H9 (cell line): ENCODE measurements at regions not wholly inside any gene's neighbourhood (a gene's known extent, or its start where the extent isn't known, plus 50 kb on each side); places are given as distances from the start of the nearest gene placed in this dataset.

ENCODE experiments used
- DNase-seq: peaks from one replicate; pipeline ENCODE4 v3.0.0-alpha.2; 2017
- H2AFZ ChIP-seq: one replicate; pipeline ENCODE4 v1.6.1; 2013; ENCODE audit warnings: mild to moderate bottlenecking, low read length, control low read depth, moderate library complexity
- H2AK5ac ChIP-seq: 2 replicates; pipeline ENCODE4 v1.6.1; 2013; ENCODE audit warnings: low read length, control low read depth, mixed read lengths; ENCODE audit not compliant: insufficient read length
- H2BK120ac ChIP-seq: one replicate; pipeline ENCODE4 v1.6.1; 2013; ENCODE audit warnings: low read depth, mild to moderate bottlenecking, low read length, control low read depth, inconsistent platforms; ENCODE audit not compliant: poor library complexity, severe bottlenecking
- H2BK12ac ChIP-seq: 2 replicates; pipeline ENCODE4 v1.6.1; 2013; ENCODE audit warnings: low read length, control low read depth, mixed read lengths, low read depth; ENCODE audit not compliant: insufficient read length
- H2BK15ac ChIP-seq: 2 replicates; pipeline ENCODE4 v1.6.1; 2013; ENCODE audit warnings: low read depth, low read length, control low read depth
- H2BK20ac ChIP-seq: one replicate; pipeline ENCODE4 v1.6.1; 2013; ENCODE audit warnings: low read depth, mild to moderate bottlenecking, low read length, control low read depth, inconsistent platforms; ENCODE audit not compliant: poor library complexity, severe bottlenecking
- H2BK5ac ChIP-seq: 2 replicates; pipeline ENCODE4 v1.6.1; 2013; ENCODE audit warnings: low read length, control low read depth, mixed read lengths; ENCODE audit not compliant: insufficient read length
- H3K14ac ChIP-seq: 2 replicates; pipeline ENCODE4 v1.6.1; 2013; ENCODE audit warnings: low read length, control low read depth; ENCODE audit not compliant: insufficient read depth
- H3K18ac ChIP-seq: 2 replicates; pipeline ENCODE4 v1.6.1; 2013; ENCODE audit warnings: low read depth, mild to moderate bottlenecking, mixed read lengths, low read length, control low read depth; ENCODE audit not compliant: insufficient read length
- H3K23ac ChIP-seq: 2 replicates; pipeline ENCODE4 v1.6.1; 2013; ENCODE audit warnings: low read length, control low read depth, mixed read lengths, low read depth; ENCODE audit not compliant: insufficient read length
- H3K23me2 ChIP-seq: 2 replicates; pipeline ENCODE4 v1.6.1; 2013; ENCODE audit warnings: low read depth, mild to moderate bottlenecking, mixed read lengths, low read length, control low read depth; ENCODE audit not compliant: insufficient read length, poor library complexity, severe bottlenecking
- H3K27ac ChIP-seq: 2 replicates; pipeline ENCODE4 v1.5.1; 2013; ENCODE audit warnings: low read length, control low read depth, mixed read lengths, low read depth; ENCODE audit not compliant: insufficient read length
- H3K27me3 ChIP-seq: 2 replicates; pipeline ENCODE4 v1.6.1; 2013; ENCODE audit warnings: low read length, control low read depth, inconsistent platforms; ENCODE audit not compliant: insufficient read depth
- H3K4ac ChIP-seq: 2 replicates; pipeline ENCODE4 v1.6.1; 2013; ENCODE audit warnings: low read depth, mild to moderate bottlenecking, control low read depth, inconsistent platforms, low read length, moderate library complexity
- H3K4me1 ChIP-seq: 2 replicates; pipeline ENCODE4 v1.6.1; 2013; ENCODE audit warnings: low read length, control low read depth, inconsistent platforms; ENCODE audit not compliant: insufficient read depth
- H3K4me2 ChIP-seq: 2 replicates; pipeline ENCODE4 v1.6.1; 2013; ENCODE audit warnings: low read length, control low read depth, mixed read lengths; ENCODE audit not compliant: insufficient read length, insufficient read depth
- H3K56ac ChIP-seq: 2 replicates; pipeline ENCODE4 v1.6.1; 2013; ENCODE audit warnings: low read depth, mild to moderate bottlenecking, mixed read lengths, low read length, control low read depth; ENCODE audit not compliant: insufficient read length
- H3K79me1 ChIP-seq: 2 replicates; pipeline ENCODE4 v1.6.1; 2013; ENCODE audit warnings: low read depth, mild to moderate bottlenecking, moderate library complexity, low read length, control low read depth, inconsistent platforms; ENCODE audit not compliant: insufficient read depth, poor library complexity, severe bottlenecking
- H3K79me2 ChIP-seq: 2 replicates; pipeline ENCODE4 v1.6.1; 2013; ENCODE audit warnings: low read length, control low read depth, inconsistent platforms; ENCODE audit not compliant: insufficient read depth
- H3K9ac ChIP-seq: 2 replicates; pipeline ENCODE4 v1.6.1; 2013; ENCODE audit warnings: low read length, control low read depth, mixed read lengths; ENCODE audit not compliant: insufficient read length; ENCODE audit errors: extremely low read depth
- H3K9me3 ChIP-seq: one replicate; pipeline ENCODE4 v1.6.1; 2013; ENCODE audit warnings: low read depth, low read length, inconsistent platforms; ENCODE audit not compliant: control insufficient read depth
- H3T11ph ChIP-seq: one replicate; pipeline ENCODE4 v1.6.1; 2013; ENCODE audit warnings: mild to moderate bottlenecking, low read length, control low read depth, inconsistent platforms
- H4K20me1 ChIP-seq: one replicate; pipeline ENCODE4 v1.6.1; 2013; ENCODE audit not compliant: control insufficient read depth, insufficient read length, insufficient read depth
- H4K5ac ChIP-seq: 2 replicates; pipeline ENCODE4 v1.6.1; 2013; ENCODE audit warnings: low read depth, mild to moderate bottlenecking, mixed read lengths, low read length, control low read depth; ENCODE audit not compliant: insufficient read length
- H4K8ac ChIP-seq: replicated peaks from 2 replicates; pipeline ENCODE4 v1.6.1; 2013; ENCODE audit warnings: low read length, control low read depth, mixed read lengths, low read depth; ENCODE audit not compliant: insufficient read length
- H4K91ac ChIP-seq: 2 replicates; pipeline ENCODE4 v1.6.1; 2013; ENCODE audit warnings: low read depth, mild to moderate bottlenecking, moderate library complexity, mixed read lengths, low read length, control low read depth; ENCODE audit not compliant: insufficient read length
- H3K27ac Mint-ChIP-seq, 3 experiments: 2 replicates in 2 of 3; 3 replicates in 1 of 3; pipeline ENCODE4 v1.8.0; 2020 to 2021; ENCODE audit warnings: mixed read lengths in 3 of 3, mild to moderate bottlenecking in 1 of 3, moderate library complexity in 1 of 3
- H3K27me3 Mint-ChIP-seq: 2 replicates; pipeline ENCODE4 v1.8.0; 2021; ENCODE audit warnings: low read depth, mild to moderate bottlenecking, moderate library complexity, mixed read lengths
- H3K36me3 Mint-ChIP-seq, 3 experiments: 2 replicates in 2 of 3; 3 replicates in 1 of 3; pipeline ENCODE4 v1.8.0; 2020 to 2021; ENCODE audit warnings: low read depth in 3 of 3, mixed read lengths in 3 of 3; ENCODE audit not compliant: insufficient read depth in 1 of 3
- H3K4me1 Mint-ChIP-seq, 2 experiments: 2 replicates each; pipeline ENCODE4 v1.8.0; 2020; ENCODE audit warnings: mixed read lengths in 2 of 2
- H3K4me3 Mint-ChIP-seq, 2 experiments: 2 replicates in 1 of 2; 3 replicates in 1 of 2; pipeline ENCODE4 v1.8.0; 2020 to 2021; ENCODE audit warnings: mild to moderate bottlenecking in 2 of 2, mixed read lengths in 2 of 2, moderate library complexity in 1 of 2
- H3K9me3 Mint-ChIP-seq, 2 experiments: 2 replicates in 1 of 2; 3 replicates in 1 of 2; pipeline ENCODE4 v1.8.0; 2020; ENCODE audit warnings: mild to moderate bottlenecking in 2 of 2, mixed read lengths in 2 of 2, moderate library complexity in 1 of 2
- CTCF ChIP-seq: fragments of 200-600 bp; sonication (generic); conservative IDR thresholded peaks from 3 replicates; pipeline ENCODE4 v1.8.0; 2021; ENCODE audit warnings: antibody characterized with exemption, mild to moderate bottlenecking
- WGBS: extraction: QIAGEN DNeasy Blood & Tissue Kit; methylation state at CpG from one replicate; pipeline ENCODE4 v1.1.7; 2013; ENCODE audit warnings: missing lambda C conversion rate, low lambda C conversion rate, mixed read lengths; ENCODE audit not compliant: insufficient read length; ENCODE audit errors: extremely low coverage; 5-methylcytosine and 5-hydroxymethylcytosine counted together

DNA sequence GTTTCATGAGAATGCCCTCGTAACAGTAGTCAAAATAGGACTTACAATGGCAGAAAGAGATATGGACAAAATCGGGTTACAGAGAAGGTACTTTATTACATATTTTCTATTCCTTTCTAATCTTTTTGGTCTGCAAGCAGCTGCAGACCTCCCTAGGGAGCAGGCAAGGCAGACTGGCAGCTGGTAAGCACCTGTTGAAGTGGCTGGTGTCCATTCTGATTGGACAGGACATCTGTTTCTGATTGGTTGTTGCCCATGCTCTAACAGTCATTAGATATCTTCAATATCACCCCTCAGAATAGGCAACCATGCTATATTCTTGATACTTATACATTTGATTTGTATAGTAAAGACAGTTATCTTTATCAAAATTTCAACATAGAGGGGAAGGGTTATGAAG, 606.3 kb downstream of the KCNJ2 start:
- Histone ChIP-seq H3K27me3 (no peaks in the 10 kb centered on the region), H4K5ac (no peak overlapping the region), H2BK5ac (no peak overlapping the region), H2BK15ac (no peak overlapping the region), H3K23me2 (no peaks in the 10 kb centered on the region), H3K4me2 (no peak overlapping the region), H3K9ac (no peak overlapping the region), H2AK5ac (no peak overlapping the region), H3K23ac (no peak overlapping the region), H2BK120ac (no peak overlapping the region), H3K18ac (no peak overlapping the region), H2AFZ (no peak overlapping the region), H3K56ac (no peak overlapping the region), H3K4me1 (no peaks in the 10 kb centered on the region), H3T11ph (no peak overlapping the region), H3K79me2 (no peaks in the 10 kb centered on the region), H4K8ac (no peak overlapping the region), H3K4ac (no peak overlapping the region), H4K91ac (no peak overlapping the region), H3K27ac (no peak overlapping the region), H3K79me1 (no peaks in the 10 kb centered on the region), H2BK20ac (no peak overlapping the region), H2BK12ac (no peak overlapping the region), H3K9me3 (no peaks in the 10 kb centered on the region), H3K14ac (no peak overlapping the region), H4K20me1 (no peaks in the 10 kb centered on the region)
- 0 out of 4 replicates have a peak, but pooled peaks cover 0 to 2% of the 10 kb centered on the region in 2 experiments for H3K4me1 Mint-ChIP-seq
- no peak for TF ChIP-seq CTCF
- H3K9me3 Mint-ChIP-seq: no peaks in the 10 kb centered on the region
- no peak for DNase-seq
- H3K27me3 Mint-ChIP-seq: no peaks in the 10 kb centered on the region; the same call in 1 of the 2 replicates
- H3K4me3 Mint-ChIP-seq: no peak overlapping the region
- WGBS: no CpG with 5 or more reads among the region's 2 CpGs
- H3K27ac Mint-ChIP-seq: no peak overlapping the region
- H3K36me3 Mint-ChIP-seq: no peaks in the 10 kb centered on the region
